Activated CD8-positive, alpha-beta memory T cell treated with anti-CD3 and anti-CD28 coated beads for 48 hours (primary cell): ENCODE measurements at regions not wholly inside any gene's neighbourhood (a gene's known extent, or its start where the extent isn't known, plus 50 kb on each side); places are given as distances from the start of the nearest gene placed in this dataset.
"Not testable (repeated sequence)": the region's sequence is repeated elsewhere in the genome, so short reads cannot be mapped to it uniquely, and the experiment has no call there.

Source experiments
- DNase-seq, 3 experiments: peaks; one replicate each; pipeline ENCODE4 v3.0.0-alpha.2; 2020; ENCODE audit warnings: low read depth in 2 of 3, low spot score in 2 of 3

DNA sequence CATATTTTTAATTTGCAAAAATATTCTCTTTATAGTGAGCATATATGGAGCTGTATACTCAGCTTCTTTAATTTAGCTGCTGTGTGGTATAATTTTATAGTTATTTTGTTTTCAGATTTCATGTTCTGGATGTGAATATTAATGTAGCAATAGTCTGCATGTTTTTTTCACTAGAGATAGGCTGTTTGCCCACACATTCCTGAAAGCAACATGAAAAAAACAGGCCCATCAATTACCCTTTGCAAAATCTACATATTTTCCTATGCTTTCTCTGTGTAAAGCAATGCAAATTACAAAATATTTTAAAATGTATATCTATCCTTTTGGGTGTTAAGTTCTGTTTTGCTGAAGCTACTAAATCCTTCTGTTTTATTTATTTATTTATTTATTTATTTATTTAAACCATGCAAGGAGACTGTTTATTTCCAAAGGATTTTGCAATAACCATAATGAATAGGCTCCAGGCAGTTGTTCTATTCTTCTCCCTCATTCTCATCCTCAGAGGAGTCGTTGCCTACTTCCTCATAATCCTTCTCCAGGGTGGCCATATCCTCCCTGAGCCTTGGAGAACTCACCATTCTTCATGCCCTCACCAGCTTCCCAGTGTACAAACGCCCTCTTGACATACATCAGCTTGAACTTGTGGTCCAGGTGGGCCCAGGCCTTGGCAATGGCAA is 277.1 kb downstream of the ANKRD50 start:
- no peak for DNase-seq

DNA sequence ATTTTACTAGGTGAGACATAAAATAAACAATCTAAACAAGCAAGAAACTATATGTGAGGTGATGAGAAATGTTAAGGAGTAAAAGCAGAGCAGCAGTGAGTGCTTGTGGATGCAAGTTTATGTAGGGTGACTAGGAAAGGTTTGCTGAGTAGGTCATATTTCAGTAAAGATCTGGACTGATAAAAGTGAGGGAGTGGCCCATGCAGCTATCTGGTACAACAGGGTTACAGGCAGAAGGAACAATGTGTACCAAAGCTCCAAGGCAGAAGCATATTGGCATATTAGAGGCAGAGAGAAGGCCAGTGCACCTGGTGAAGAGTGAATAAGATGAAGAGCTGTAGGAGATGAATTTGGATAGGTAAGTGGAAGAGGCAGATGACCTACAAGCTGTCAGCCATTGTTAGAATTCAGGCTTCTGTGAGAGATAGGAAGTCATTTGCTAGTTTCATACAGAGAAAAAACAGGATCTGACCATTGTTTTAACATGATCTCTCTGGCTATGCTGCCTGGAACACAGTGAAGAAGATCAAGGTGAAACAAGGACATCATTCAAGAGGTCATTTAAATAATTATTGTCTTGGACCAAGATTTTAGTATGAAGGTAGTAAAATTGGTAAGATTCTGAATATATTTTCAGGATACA is 274.6 kb downstream of the ANKRD50 start:
- no peak for DNase-seq

DNA sequence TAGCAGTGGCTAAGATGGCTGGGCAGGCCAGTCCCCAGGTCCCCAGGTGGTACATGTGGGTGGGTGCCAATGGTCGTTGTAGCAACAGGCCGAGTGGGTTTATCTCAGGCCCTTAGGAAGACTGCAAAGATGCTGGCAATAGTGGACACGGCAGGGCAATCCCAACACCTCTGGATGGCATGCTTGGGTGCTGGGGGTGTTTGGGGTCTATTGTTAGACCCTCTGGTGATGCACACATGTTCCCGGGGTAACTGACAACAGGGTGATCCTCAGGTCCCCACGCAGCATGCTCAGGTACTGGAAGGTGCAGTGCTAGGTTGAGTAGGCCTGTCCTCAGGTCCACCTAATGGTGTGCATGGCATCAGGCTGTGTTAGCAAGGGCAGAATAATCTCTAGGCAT is 267.5 kb downstream of the ANKRD50 start:
- DNase-seq = no peak

DNA sequence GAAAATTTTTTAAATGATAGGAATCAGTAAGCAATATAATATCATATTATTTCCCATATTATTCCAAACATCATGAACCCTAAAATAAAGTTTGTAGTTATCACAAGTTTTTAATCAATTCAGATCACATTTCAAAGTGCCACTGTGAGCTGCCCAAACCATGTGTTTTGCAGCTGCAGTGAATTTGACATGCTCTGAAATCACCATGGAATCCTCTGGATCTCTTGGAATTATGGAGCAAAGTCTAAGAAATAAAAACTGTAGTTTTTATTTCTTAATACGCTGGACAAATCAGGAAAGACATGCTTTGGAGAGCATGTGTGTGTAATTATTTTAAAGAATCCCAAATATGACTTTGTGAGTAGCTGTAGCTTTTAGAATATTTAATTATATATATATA is 262.7 kb downstream of the ANKRD50 start:
- no peak for DNase-seq

DNA sequence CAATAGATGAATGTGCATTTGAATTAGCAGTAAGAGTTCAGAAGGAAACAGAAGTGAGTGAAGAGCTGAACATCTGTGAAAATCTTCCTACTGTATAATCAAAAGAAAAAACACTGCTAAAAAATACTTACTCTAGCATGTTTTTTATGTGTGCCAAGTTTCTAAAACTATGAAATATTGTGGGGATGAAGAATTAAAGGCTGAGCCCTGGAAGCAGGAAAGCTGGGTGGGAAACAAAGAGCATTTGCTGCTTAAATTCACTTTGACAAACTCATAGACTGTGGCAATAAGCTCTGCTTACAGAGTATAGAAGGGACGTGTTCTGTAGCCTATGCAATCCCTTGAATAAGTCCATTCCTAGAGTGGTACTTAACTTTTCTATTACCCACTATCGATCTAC is 261.7 kb downstream of the ANKRD50 start:
- DNase-seq = no peak

DNA sequence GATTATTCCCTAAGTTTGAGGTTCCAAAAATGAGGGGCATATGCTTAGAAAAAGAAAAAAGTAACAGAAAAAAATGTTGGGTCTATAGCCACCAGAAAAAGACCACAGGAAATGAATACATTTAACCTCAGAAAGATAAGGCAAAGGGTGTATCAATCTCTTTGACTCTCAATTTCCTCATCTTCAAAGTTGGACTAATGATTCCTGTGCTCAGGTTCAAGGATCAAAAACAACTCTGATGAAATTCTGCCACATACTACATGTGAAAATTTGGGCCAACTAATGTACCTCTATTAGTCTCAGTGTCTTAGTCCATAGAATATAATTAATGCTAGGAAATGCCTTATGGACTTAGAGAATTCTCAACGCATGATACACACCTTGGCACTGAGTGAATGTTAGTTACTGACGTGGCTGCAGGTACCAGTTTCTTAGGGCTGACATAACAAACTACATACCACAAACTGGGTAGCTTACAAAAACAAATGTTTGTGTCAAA is 257.7 kb downstream of the ANKRD50 start:
- no peak for DNase-seq

DNA sequence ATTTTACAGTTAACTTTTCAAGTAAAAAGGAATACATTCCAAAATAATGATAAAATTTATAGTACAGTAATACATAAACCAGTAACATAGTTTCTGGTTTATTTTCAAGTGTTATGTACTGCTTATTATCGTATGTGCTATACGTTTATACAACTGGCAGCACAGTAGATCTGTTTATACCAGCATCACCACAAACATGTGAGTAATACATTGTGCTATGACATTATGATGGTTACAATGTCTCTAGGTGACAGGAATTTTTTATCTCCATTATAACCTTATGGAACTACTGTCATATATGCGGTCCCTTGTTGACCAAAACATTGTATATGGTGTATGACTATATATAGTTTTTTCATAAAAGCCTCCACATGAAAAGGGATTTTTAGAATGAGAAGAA is 256.9 kb downstream of the ANKRD50 start:
- DNase-seq = no peak

DNA sequence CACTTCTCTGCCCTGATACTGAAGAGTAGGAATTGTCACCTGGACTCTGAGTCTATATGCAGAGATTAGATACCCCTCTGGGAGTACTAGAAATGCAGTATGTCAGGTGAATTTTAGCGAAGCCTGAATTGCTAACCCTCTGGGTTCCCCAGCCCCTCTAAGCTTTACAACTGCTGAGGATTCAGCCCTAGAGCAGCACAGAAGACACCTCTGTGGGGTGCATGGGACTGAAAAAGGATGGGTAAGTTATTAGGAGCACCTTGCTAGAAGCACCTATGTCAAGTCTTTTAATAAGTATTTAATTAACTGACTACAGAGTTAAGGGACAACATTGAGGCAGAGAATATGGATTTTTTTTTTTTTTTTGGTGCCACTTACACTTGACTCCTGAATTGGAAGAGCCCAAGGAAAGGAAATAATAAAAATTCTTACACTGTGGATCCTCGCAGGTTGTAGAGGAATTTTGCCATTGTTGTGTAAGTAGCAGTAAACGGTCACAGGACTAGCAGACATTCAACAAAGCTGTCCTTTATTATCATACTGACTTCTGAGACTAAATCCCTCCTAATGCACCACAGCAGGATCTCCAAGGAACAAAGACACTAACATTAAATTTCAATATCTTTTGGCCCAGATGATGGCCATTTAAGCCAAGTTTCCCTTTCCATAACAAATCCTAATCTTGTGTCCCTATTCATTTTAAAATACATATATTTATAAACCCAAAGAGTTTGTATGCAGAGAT is 253.2 kb downstream of the ANKRD50 start:
- no peak for DNase-seq

DNA sequence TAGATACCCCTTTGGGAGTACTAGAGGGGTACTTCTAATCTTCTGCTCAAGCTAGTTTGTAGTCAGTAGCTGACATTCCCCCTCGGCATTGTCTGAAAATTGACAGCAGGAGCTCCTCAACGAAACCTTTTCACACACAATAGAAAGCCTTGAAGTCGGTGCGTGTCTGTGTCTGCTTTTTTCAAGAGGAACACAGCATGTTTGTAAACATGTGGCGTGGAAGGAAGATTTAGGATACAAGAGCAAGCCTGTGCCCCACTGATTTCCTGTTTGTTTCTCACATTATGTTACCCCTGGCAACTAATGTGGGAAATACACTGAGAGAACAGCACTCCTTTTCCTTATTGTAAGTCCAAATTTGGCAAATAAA is 252.6 kb downstream of the ANKRD50 start:
- no peak for DNase-seq

DNA sequence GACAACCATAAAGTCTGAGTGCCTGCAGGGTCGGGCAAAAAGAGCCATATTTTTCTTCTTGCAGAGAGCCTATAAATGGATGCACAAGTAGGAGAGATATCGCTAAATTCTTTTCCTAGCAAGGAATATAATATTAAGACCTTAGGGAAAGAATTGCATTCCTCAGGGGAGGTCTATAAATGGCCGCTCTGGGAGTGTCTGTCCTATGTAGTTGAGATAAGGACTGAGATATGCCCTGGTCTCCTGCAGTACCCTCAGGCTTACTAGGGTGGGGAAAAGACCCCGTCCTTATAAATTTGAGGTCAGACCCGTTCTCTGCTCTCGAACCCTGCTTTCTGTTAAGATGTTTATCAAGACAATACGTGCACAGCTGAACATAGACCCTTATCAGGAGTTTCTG is 250.9 kb downstream of the ANKRD50 start:
- not testable (repeated sequence) for DNase-seq

DNA sequence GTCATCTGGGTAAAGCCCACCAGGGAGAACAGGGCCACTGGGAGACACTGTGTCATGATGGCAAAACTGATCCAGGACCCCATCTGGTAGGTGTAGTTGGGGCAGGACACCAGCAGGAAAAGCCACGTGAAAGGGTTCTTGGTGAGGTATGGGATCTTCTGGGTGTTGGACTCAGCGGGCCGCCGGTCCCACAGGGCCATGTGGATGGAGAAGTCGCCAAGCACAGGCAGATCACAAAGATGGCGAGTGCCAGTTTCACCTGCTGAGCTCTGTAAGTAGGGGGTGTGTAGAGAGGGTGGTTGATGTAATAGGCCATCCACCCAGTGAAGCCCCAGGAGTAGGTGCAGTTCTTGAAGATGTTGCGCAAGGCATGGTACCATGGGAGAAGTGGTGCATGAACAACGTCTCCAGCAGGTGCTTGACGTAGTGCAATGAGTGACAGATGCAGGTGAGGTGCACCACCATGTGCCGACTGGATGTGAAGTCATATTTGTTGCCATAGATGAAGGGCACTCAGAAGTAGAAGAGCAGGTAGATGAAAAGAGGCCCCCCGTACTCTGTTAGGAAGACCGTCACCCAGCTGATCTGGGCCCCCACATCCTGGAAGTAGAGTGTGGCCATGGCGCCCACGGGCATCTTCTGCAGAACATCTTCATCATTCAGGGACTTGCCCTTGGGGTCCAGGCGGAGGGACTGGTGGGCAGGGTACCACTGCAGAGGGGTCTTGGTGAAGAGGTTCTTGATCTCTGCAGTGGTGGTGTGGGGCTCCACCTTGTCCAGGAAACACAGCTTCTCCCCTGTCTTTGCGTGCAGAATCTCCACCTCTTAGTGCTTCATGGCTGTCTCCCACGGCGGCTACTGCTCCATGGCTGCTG is 249.3 kb downstream of the ANKRD50 start:
- DNase-seq = no peak

DNA sequence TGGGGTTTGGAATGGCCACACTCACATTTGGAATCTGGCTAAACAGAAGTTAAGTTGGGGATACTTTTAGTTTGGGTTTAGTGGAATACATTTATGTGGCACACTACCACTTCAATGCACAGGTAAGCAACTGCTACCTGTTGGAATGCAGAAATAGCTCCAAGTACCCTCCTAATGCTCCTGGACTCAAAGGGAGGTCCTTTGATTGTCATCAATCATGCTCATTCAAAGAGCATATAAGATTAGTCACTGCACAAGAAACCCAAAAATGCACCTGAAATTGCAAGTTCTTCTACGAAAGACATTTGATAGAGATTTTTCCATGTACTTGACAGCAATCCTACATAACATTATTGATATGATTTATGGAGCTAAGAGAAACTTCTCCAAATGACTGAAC is 247.7 kb downstream of the ANKRD50 start:
- DNase-seq = no peak

DNA sequence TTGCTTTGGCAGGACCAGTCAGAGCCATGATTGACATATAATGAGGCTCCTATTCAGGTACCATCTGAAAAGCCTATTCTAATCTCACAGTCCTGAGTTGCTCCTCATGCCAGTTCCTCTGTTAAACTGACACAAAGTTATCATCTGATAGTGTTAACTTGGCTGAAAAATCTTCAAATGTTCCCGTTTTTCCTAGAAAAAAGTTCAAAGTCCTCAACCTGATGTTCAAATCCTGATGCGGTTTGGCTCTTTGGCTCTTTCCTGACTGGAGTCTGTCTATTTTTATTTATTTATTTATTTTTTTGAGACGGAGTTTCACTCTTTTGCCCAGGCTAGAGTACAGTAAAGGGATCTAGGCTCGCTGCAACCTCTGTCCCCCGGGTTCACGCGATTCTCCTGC is 244.2 kb downstream of the ANKRD50 start:
- no peak for DNase-seq

DNA sequence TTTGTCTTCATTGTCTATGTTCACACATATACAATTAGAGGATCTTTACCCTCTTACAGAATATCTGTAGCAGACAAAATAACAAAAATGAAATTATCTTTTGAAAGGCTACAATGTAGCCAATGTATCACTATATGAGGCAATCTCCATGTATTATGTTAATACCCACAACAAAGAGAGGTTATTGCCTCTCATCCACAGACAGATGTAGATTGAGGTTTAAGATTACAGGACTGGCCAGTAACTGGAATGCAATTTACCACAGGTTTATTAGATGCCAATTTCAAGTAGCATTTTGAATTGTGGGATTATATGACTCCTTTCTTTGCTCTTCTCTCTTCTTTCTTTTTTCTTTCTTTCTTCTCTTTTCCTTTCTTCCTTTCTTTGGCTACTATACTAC is 242.6 kb downstream of the ANKRD50 start:
- DNase-seq = no peak

DNA sequence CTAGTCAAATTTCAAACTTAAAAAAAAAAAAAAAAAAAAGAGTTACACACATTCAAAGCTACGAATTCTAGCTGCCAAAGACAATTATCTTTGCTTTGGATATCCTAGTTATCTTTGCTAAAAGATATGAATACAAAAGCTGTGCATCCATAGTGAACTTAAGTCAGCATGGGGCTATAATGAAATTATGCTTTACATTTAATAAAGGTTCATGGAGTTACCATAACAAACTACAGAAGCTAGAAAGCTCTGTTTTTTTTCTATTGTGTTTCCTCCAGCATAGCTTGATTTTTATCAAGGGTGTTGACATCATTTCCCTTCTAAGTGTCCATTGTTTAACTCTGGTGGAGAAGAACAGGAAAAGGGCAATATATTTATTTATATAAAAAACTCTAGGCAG is 234.1 kb downstream of the ANKRD50 start:
- DNase-seq = no peak

DNA sequence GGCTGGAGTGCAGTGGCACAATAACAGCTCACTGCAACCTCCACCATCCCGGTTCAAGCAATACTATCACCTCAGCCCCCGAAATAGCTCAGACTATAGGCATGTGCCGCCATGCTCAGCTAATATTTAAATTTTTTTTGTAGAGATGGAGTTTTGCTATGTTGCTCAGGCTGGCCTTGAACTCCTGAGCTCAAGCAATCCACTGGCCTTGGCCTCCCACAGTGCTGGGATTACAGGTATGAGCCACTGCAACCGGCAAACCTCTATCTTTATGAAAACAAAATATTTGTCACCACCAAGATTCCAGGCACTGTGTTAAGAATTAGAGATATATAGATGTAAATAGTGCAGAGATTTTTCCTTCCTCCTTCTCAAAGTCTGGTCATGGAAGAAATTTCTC is 232.5 kb downstream of the ANKRD50 start:
- no peak for DNase-seq

DNA sequence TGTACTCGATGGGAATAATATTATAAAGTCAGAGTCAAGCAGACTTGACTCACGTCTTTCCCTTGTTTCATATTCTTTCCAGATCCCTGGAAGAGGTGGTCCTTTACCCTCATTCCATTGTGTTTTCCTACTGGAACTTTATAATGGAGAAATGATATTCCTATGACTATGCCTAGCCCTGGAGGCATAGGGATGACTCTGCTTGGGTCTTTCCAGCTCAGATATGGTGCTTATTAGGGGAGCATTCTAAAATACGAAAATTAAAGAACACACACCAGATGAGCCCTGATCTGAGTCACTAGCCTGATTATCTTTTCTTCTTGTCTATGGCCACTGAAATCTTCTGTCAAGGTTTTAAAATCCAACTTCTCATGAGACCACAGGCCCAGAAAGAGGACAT is 231.4 kb downstream of the ANKRD50 start:
- DNase-seq = no peak

DNA sequence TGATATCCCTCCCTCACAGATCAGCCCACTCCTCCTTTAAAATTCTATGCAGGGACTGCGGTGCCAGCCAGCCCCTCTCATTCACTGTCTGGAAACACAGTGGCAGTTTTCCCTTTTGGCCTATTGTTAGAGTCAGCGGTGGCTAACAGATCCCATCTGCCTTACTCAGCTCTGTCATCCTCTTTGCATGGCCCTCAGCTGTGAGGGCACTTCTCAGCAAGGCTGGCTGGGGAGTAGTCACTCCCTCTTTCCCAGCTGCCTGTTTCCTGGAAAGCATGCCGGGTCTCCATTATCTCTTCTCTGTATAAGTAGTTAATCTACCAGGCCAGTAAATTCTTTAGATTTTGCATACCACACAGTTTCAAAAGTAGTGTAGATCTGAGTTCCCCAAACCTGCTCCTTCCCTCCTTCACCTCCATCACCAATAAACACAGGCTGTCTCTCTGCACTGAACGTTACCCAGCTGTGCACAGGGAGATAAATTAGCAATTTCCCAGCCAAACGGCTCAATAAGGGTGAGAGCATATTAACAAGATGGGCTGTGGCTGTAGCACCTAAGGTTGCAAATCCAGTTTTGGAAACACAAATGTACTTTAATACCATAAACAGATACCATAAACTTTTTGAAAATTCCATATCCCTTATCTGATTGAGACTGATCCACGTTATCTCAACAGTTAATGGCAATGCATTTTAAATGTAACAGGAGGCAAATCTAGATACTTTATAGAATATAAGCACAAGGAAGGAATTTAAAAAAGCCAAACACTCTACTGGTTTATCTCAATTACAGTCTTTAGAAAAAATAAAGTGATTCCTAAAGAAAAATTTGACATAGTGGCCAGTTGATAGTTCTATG is 229.3 kb downstream of the ANKRD50 start:
- DNase-seq = no peak

DNA sequence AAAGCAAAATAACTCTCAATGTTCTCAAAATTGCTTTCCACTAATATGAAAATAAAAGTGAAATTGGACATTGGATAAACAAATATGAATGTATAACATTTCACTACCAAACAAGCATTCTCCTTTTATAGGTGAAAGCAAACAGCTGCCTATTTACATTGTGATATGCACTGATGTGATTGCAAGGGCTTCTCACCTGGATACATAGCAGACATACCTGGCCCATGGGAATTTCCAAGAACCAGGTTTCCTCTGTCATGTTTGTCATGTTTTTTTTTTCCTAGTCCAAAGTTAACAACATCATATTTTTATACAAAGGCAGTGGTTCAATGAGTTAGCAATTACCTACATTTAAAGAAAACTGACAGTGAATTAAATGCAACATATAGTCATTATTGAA is 228.5 kb downstream of the ANKRD50 start:
- DNase-seq = no peak

DNA sequence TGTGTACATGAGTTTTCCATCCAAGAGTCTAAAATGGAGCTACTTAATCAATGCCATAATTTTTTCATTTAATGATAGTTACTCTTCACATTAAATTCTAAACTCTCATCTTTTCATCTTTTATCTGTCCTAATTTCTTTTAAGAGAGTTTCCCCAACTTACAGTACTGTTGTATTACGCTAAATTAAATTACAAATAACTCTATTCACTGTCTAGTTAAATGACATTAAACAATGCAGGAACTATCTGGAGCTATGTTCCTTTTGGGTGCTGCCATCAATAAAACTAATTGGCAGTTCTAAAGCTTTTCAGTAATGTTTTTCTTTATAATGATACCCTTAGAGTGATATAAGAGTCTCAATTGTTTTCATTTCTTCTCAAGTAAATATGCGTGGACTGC is 227.6 kb downstream of the ANKRD50 start:
- DNase-seq = no peak

DNA sequence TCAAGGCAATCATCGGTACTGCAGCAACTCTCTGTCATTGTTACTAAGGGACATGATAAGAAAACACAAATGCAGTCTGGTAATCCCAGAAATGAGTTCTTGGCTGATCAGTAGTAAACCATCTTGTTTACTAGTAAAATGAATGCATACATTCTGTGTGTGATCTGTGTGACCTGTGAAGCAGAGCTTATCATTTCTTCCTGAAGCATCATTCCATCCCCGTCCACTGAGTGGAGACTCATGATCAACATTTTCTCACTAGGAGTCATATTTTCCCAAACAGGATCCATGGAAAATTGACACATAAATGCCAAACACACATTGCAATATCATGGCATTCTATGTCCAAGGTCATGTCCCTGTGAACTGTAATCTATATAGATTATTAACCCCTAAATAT is 226.1 kb downstream of the ANKRD50 start:
- DNase-seq = no peak
